ENCODE measurements at regions not wholly inside any gene's neighbourhood (a gene's known extent, or its start where the extent isn't known, plus 50 kb on each side); places are given as distances from the start of the nearest gene placed in this dataset.
A peak's percentile ranks its signal among the peaks of the same experiment; 100 is the strongest.
"Not testable (repeated sequence)": the region's sequence is repeated elsewhere in the genome, so short reads cannot be mapped to it uniquely, and the experiment has no call there.

- Mint-ChIP-seq H3K9me3 (no peaks in the 10 kb centered on the region), H3K27me3 (peaks cover 6% of the 10 kb centered on the region), H3K27ac (no peak overlapping the region), H3K36me3 (ENCODE audit: low read depth) (no peaks in the 10 kb centered on the region), H3K4me1 (ENCODE audit: low read depth) (no peaks in the 10 kb centered on the region), H3K4me3 (no peak overlapping the region)
- DNase-seq: peak; percentile 8
These were observed 144.8 kb downstream of the TPRA1 start for GRCh38 chr3:127445581-127446343.

- peak; percentile 2 for DNase-seq
- no peaks in the 10 kb centered on the region for H3K36me3 Mint-ChIP-seq (ENCODE audit: low read depth)
- H3K27me3 Mint-ChIP-seq: peaks cover 6% of the 10 kb centered on the region
- H3K27ac Mint-ChIP-seq: no peak overlapping the region
- no peak overlapping the region for H3K4me3 Mint-ChIP-seq
- no peaks in the 10 kb centered on the region for H3K9me3 Mint-ChIP-seq
- H3K4me1 Mint-ChIP-seq (ENCODE audit: low read depth): no peaks in the 10 kb centered on the region
These were observed 145.8 kb downstream of the TPRA1 start for GRCh38 chr3:127444761-127445160.

- H3K27ac Mint-ChIP-seq: no peak overlapping the region
- H3K36me3 Mint-ChIP-seq (ENCODE audit: low read depth): no peaks in the 10 kb centered on the region
- H3K4me3 Mint-ChIP-seq: no peak overlapping the region
- no peak for DNase-seq
- no peaks in the 10 kb centered on the region for H3K9me3 Mint-ChIP-seq
- H3K27me3 Mint-ChIP-seq: peaks cover 2% of the 10 kb centered on the region
- H3K4me1 Mint-ChIP-seq (ENCODE audit: low read depth): no peaks in the 10 kb centered on the region
These were observed 146.8 kb downstream of the TPRA1 start for GRCh38 chr3:127443581-127444375.

- H3K9me3 Mint-ChIP-seq: no peaks in the 10 kb centered on the region
- no peaks in the 10 kb centered on the region for H3K36me3 Mint-ChIP-seq (ENCODE audit: low read depth)
- H3K27me3 Mint-ChIP-seq: peaks cover 2% of the 10 kb centered on the region
- no peak overlapping the region for H3K27ac Mint-ChIP-seq
- no peak overlapping the region for H3K4me3 Mint-ChIP-seq
- no peak for DNase-seq
- no peaks in the 10 kb centered on the region for H3K4me1 Mint-ChIP-seq (ENCODE audit: low read depth)
These were observed 148.0 kb downstream of the TPRA1 start for GRCh38 chr3:127442506-127442905.

- Mint-ChIP-seq H3K9me3 (no peaks in the 10 kb centered on the region), H3K27ac (no peak overlapping the region), H3K4me3 (no peak overlapping the region), H3K36me3 (ENCODE audit: low read depth) (no peaks in the 10 kb centered on the region), H3K27me3 (peaks cover 1% of the 10 kb centered on the region), H3K4me1 (ENCODE audit: low read depth) (no peaks in the 10 kb centered on the region)
- no peak for DNase-seq
These were observed 148.8 kb downstream of the TPRA1 start for GRCh38 chr3:127441764-127442163.

GRCh38 chr3:127440384-127440783 lies 150.1 kb downstream of the TPRA1 start:
- no peak overlapping the region for H3K4me3 Mint-ChIP-seq
- DNase-seq: no peak
- no peaks in the 10 kb centered on the region for H3K9me3 Mint-ChIP-seq
- no peaks in the 10 kb centered on the region for H3K36me3 Mint-ChIP-seq (ENCODE audit: low read depth)
- no peaks in the 10 kb centered on the region for H3K27me3 Mint-ChIP-seq
- no peak overlapping the region for H3K27ac Mint-ChIP-seq
- no peaks in the 10 kb centered on the region for H3K4me1 Mint-ChIP-seq (ENCODE audit: low read depth)

GRCh38 chr3:127439621-127440020 lies 150.9 kb downstream of the TPRA1 start:
- Mint-ChIP-seq H3K27me3 (no peaks in the 10 kb centered on the region), H3K4me1 (ENCODE audit: low read depth) (no peaks in the 10 kb centered on the region), H3K4me3 (no peak overlapping the region), H3K27ac (no peak overlapping the region), H3K36me3 (ENCODE audit: low read depth) (no peaks in the 10 kb centered on the region), H3K9me3 (no peaks in the 10 kb centered on the region)
- DNase-seq: no peak

GRCh38 chr3:127438951-127439350 lies 151.1 kb upstream of the PRR20G start:
- Mint-ChIP-seq H3K4me3 (no peak overlapping the region), H3K27ac (no peak overlapping the region), H3K9me3 (no peaks in the 10 kb centered on the region), H3K4me1 (ENCODE audit: low read depth) (no peaks in the 10 kb centered on the region), H3K27me3 (no peaks in the 10 kb centered on the region), H3K36me3 (ENCODE audit: low read depth) (no peaks in the 10 kb centered on the region)
- no peak for DNase-seq

GRCh38 chr3:127438371-127438770 lies 150.5 kb upstream of the PRR20G start:
- no peak for DNase-seq
- no peak overlapping the region for H3K4me3 Mint-ChIP-seq
- H3K27me3 Mint-ChIP-seq: no peaks in the 10 kb centered on the region
- H3K9me3 Mint-ChIP-seq: no peaks in the 10 kb centered on the region
- H3K36me3 Mint-ChIP-seq (ENCODE audit: low read depth): no peaks in the 10 kb centered on the region
- H3K27ac Mint-ChIP-seq: no peak overlapping the region
- H3K4me1 Mint-ChIP-seq (ENCODE audit: low read depth): no peaks in the 10 kb centered on the region

- H3K4me1 Mint-ChIP-seq (ENCODE audit: low read depth); H3K9me3 Mint-ChIP-seq; DNase-seq; H3K27ac Mint-ChIP-seq; H3K4me3 Mint-ChIP-seq; H3K36me3 Mint-ChIP-seq (ENCODE audit: low read depth): not testable (repeated sequence)
- peaks cover 18% of the 10 kb centered on the region for H3K27me3 Mint-ChIP-seq
These were observed 147.5 kb upstream of the PRR20G start for GRCh38 chr3:127435299-127435698.

- H3K4me1 Mint-ChIP-seq (ENCODE audit: low read depth): no peaks in the 10 kb centered on the region
- no peak for DNase-seq
- H3K27me3 Mint-ChIP-seq: peaks cover 42% of the 10 kb centered on the region
- no peaks in the 10 kb centered on the region for H3K9me3 Mint-ChIP-seq
- no peak overlapping the region for H3K4me3 Mint-ChIP-seq
- no peaks in the 10 kb centered on the region for H3K36me3 Mint-ChIP-seq (ENCODE audit: low read depth)
- no peak overlapping the region for H3K27ac Mint-ChIP-seq
These were observed 143.2 kb upstream of the PRR20G start for GRCh38 chr3:127431066-127431465.

- H3K9me3 Mint-ChIP-seq: no peaks in the 10 kb centered on the region
- no peak overlapping the region for H3K4me3 Mint-ChIP-seq
- H3K4me1 Mint-ChIP-seq (ENCODE audit: low read depth): no peaks in the 10 kb centered on the region
- H3K36me3 Mint-ChIP-seq (ENCODE audit: low read depth): no peaks in the 10 kb centered on the region
- peaks cover 65% of the 10 kb centered on the region for H3K27me3 Mint-ChIP-seq
- DNase-seq: no peak
- H3K27ac Mint-ChIP-seq: no peak overlapping the region
These were observed 140.6 kb upstream of the PRR20G start for GRCh38 chr3:127428344-127428997.

- no peaks in the 10 kb centered on the region for H3K4me1 Mint-ChIP-seq (ENCODE audit: low read depth)
- no peaks in the 10 kb centered on the region for H3K9me3 Mint-ChIP-seq
- no peak overlapping the region for H3K27ac Mint-ChIP-seq
- H3K4me3 Mint-ChIP-seq: no peak overlapping the region
- peaks cover 65% of the 10 kb centered on the region for H3K27me3 Mint-ChIP-seq
- no peak for DNase-seq
- no peaks in the 10 kb centered on the region for H3K36me3 Mint-ChIP-seq (ENCODE audit: low read depth)
These were observed 139.8 kb upstream of the PRR20G start for GRCh38 chr3:127427666-127428065.

- Mint-ChIP-seq H3K27ac (no peak overlapping the region), H3K27me3 (peaks cover 63% of the 10 kb centered on the region), H3K4me1 (ENCODE audit: low read depth) (no peaks in the 10 kb centered on the region), H3K4me3 (no peak overlapping the region), H3K36me3 (ENCODE audit: low read depth) (no peaks in the 10 kb centered on the region), H3K9me3 (no peaks in the 10 kb centered on the region)
- no peak for DNase-seq
These were observed 139.3 kb upstream of the PRR20G start for GRCh38 chr3:127427156-127427555.
